ENCODE measurements at regions not wholly inside any gene's neighbourhood (a gene's known extent, or its start where the extent isn't known, plus 50 kb on each side); places are given as distances from the start of the nearest gene placed in this dataset.

DNA sequence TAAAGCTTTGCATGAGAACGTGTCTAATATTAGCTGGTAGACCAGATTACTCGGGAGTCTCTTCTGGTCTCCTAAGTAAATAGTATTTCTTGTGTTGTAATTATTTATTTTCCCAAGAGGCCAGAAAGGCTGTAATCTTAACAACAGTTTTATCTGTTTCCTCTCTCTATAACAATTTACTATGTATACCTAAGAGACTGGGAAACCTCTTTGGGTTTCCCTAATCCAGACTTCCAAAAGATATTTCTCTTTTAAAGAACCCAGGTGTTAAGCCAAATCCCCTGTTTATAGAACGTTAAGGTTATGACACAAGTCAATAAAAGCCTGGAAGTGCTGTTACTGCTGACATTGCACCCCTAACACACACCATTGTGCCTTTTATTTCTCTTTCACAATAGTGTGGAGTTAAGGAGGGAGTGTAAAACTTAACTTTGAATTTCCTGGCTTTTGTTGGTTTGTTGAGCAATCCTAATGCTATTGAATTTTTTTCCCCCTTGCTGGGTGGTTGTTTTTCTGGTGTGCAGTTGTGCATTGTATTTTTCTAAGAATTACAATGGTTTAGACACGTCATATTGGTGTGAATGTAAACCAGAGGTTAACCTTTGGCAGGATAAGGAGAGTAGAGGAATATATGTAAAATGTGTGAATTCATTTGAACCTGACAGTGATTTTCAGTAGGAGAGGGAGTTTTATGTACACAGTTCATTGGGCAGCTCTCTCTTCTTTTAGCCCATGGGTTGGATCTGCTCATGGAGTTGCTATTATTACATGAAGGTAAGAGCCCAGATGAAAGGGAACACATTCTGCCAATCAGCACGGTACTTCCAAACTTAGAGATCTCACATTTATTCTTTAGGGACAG lies 192.8 kb downstream of the MTX2 start:
- no peak for DNase-seq (ENCODE audit: low read depth, low spot score)
- POLR2A ChIA-PET = no interaction called here
- no peak overlapping the region for H3K4me3 ChIP-seq (ENCODE audit: low read depth, low read length)
- TF ChIP-seq, protein P1, sequence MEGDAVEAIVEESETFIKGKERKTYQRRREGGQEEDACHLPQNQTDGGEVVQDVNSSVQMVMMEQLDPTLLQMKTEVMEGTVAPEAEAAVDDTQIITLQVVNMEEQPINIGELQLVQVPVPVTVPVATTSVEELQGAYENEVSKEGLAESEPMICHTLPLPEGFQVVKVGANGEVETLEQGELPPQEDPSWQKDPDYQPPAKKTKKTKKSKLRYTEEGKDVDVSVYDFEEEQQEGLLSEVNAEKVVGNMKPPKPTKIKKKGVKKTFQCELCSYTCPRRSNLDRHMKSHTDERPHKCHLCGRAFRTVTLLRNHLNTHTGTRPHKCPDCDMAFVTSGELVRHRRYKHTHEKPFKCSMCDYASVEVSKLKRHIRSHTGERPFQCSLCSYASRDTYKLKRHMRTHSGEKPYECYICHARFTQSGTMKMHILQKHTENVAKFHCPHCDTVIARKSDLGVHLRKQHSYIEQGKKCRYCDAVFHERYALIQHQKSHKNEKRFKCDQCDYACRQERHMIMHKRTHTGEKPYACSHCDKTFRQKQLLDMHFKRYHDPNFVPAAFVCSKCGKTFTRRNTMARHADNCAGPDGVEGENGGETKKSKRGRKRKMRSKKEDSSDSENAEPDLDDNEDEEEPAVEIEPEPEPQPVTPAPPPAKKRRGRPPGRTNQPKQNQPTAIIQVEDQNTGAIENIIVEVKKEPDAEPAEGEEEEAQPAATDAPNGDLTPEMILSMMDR (IDR thresholded peaks at IDR 0.05; ENCODE audit: insufficient read depth, low read length, missing control alignments) = no peak
- CTCF ChIA-PET = interaction anchor here (0.6 to 4.8 kb wide), 7 partner anchors 10 to 935 kb away, joined by 3 to 31 read pairs (median 5); no protein-coding TSS in a partner anchor

- TF ChIP-seq, protein P1 (IDR thresholded peaks at IDR 0.05; ENCODE audit: insufficient read depth, low read length, missing control alignments) = no peak
- ChIA-PET POLR2A (no interaction called here), CTCF (interaction anchor here (1.0 to 4.8 kb wide), 4 partner anchors 9 to 323 kb away, joined by 3 to 31 read pairs (median 6); no protein-coding TSS in a partner anchor)
- H3K4me3 ChIP-seq (ENCODE audit: low read depth, low read length) = no peak overlapping the region
- no peak for DNase-seq (ENCODE audit: low read depth, low spot score)
Measured at GRCh38 chr2:176463546-176463945, 194.3 kb downstream of the MTX2 start.

- TF ChIP-seq, protein P1 (IDR thresholded peaks at IDR 0.05; ENCODE audit: insufficient read depth, low read length, missing control alignments) = no peak
- ChIA-PET CTCF (interaction anchor here (1.2 to 3.9 kb wide), 2 partner anchors 9 to 174 kb away, joined by 4 to 45 read pairs; no protein-coding TSS in a partner anchor), POLR2A (no interaction called here)
- DNase-seq (ENCODE audit: low read depth, low spot score) = no peak
- H3K4me3 ChIP-seq (ENCODE audit: low read depth, low read length) = no peak overlapping the region
Measured at GRCh38 chr2:176464886-176465564, 195.8 kb downstream of the MTX2 start.

DNA sequence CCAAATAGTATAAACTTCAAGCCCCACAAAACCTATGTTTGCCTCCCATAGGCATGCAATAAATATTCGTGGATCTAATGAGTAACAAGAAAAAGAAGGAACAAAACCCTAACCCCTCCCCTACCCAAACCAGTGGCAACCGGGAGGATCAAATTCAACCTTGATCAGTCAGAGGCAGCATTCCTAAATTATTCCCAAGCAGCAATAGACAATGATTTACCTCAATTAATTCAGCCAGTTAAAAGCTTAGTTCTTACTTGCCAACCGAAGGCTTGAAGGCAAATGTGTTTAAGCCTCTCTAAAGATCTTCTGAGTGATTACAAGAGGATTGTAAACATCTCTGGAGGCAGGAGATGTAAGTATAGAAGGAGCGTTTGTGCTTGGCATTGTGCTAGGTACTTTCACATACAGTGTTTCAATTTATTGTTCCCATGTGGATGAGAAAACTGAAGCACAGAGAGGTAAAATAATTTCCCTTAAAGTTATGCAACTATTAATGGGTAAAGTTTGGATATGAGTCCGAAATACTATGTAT lies 197.7 kb downstream of the MTX2 start:
- POLR2A ChIA-PET = no interaction called here
- TF ChIP-seq, protein P1 (IDR thresholded peaks at IDR 0.05; ENCODE audit: insufficient read depth, low read length, missing control alignments) = no peak
- DNase-seq (ENCODE audit: low read depth, low spot score) = no peak

DNA sequence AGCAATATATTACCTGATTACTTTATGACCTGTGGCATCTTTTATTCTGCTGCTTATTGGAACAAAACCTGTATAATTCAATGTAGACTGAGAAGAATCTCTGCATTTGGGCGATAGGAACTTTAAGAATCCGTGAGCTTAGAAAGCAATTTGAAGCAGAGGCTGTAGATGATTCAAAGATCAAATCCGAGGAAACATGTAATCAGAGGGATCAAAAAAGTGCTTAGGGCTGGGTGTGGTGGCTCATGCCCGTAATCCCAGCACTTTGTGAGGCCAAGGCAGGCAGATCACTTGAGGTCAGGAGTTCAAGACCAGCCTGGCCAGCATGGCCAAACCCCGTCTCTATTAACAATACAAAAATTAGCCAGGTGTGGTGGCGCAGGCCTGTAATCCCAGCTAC lies 198.4 kb downstream of the MTX2 start:
- ChIA-PET POLR2A (no interaction called here), CTCF (interaction anchor here (0.9 to 3.9 kb wide), 4 partner anchors 12 to 327 kb away, joined by 3 to 45 read pairs (median 4); no protein-coding TSS in a partner anchor)
- no peak for DNase-seq (ENCODE audit: low read depth, low spot score)
- TF ChIP-seq, protein P1 (IDR thresholded peaks at IDR 0.05; ENCODE audit: insufficient read depth, low read length, missing control alignments) = no peak
- H3K4me3 ChIP-seq (ENCODE audit: low read depth, low read length) = no peak overlapping the region

More for the DNA sequence above, 197.7 kb downstream of the MTX2 start:
- H3K4me3 ChIP-seq (ENCODE audit: low read depth, low read length) = no peak overlapping the region
- CTCF ChIA-PET = interaction anchor here (0.9 to 3.9 kb wide), 4 partner anchors 11 to 327 kb away, joined by 3 to 45 read pairs (median 4); no protein-coding TSS in a partner anchor

All from AG04449 (cell line).